H9 (cell line): ENCODE measurements at regions not wholly inside any gene's neighbourhood (a gene's known extent, or its start where the extent isn't known, plus 50 kb on each side); places are given as distances from the start of the nearest gene placed in this dataset.

ENCODE experiments used
- DNase-seq: peaks from one replicate; pipeline ENCODE4 v3.0.0-alpha.2; 2017
- H2AFZ ChIP-seq: one replicate; pipeline ENCODE4 v1.6.1; 2013; ENCODE audit warnings: mild to moderate bottlenecking, low read length, control low read depth, moderate library complexity
- H2AK5ac ChIP-seq: 2 replicates; pipeline ENCODE4 v1.6.1; 2013; ENCODE audit warnings: low read length, control low read depth, mixed read lengths; ENCODE audit not compliant: insufficient read length
- H2BK120ac ChIP-seq: one replicate; pipeline ENCODE4 v1.6.1; 2013; ENCODE audit warnings: low read depth, mild to moderate bottlenecking, low read length, control low read depth, inconsistent platforms; ENCODE audit not compliant: poor library complexity, severe bottlenecking
- H2BK12ac ChIP-seq: 2 replicates; pipeline ENCODE4 v1.6.1; 2013; ENCODE audit warnings: low read length, control low read depth, mixed read lengths, low read depth; ENCODE audit not compliant: insufficient read length
- H2BK15ac ChIP-seq: 2 replicates; pipeline ENCODE4 v1.6.1; 2013; ENCODE audit warnings: low read depth, low read length, control low read depth
- H2BK20ac ChIP-seq: one replicate; pipeline ENCODE4 v1.6.1; 2013; ENCODE audit warnings: low read depth, mild to moderate bottlenecking, low read length, control low read depth, inconsistent platforms; ENCODE audit not compliant: poor library complexity, severe bottlenecking
- H2BK5ac ChIP-seq: 2 replicates; pipeline ENCODE4 v1.6.1; 2013; ENCODE audit warnings: low read length, control low read depth, mixed read lengths; ENCODE audit not compliant: insufficient read length
- H3K14ac ChIP-seq: 2 replicates; pipeline ENCODE4 v1.6.1; 2013; ENCODE audit warnings: low read length, control low read depth; ENCODE audit not compliant: insufficient read depth
- H3K18ac ChIP-seq: 2 replicates; pipeline ENCODE4 v1.6.1; 2013; ENCODE audit warnings: low read depth, mild to moderate bottlenecking, mixed read lengths, low read length, control low read depth; ENCODE audit not compliant: insufficient read length
- H3K23ac ChIP-seq: 2 replicates; pipeline ENCODE4 v1.6.1; 2013; ENCODE audit warnings: low read length, control low read depth, mixed read lengths, low read depth; ENCODE audit not compliant: insufficient read length
- H3K23me2 ChIP-seq: 2 replicates; pipeline ENCODE4 v1.6.1; 2013; ENCODE audit warnings: low read depth, mild to moderate bottlenecking, mixed read lengths, low read length, control low read depth; ENCODE audit not compliant: insufficient read length, poor library complexity, severe bottlenecking
- H3K27ac ChIP-seq: 2 replicates; pipeline ENCODE4 v1.5.1; 2013; ENCODE audit warnings: low read length, control low read depth, mixed read lengths, low read depth; ENCODE audit not compliant: insufficient read length
- H3K27me3 ChIP-seq: 2 replicates; pipeline ENCODE4 v1.6.1; 2013; ENCODE audit warnings: low read length, control low read depth, inconsistent platforms; ENCODE audit not compliant: insufficient read depth
- H3K4ac ChIP-seq: 2 replicates; pipeline ENCODE4 v1.6.1; 2013; ENCODE audit warnings: low read depth, mild to moderate bottlenecking, control low read depth, inconsistent platforms, low read length, moderate library complexity
- H3K4me1 ChIP-seq: 2 replicates; pipeline ENCODE4 v1.6.1; 2013; ENCODE audit warnings: low read length, control low read depth, inconsistent platforms; ENCODE audit not compliant: insufficient read depth
- H3K4me2 ChIP-seq: 2 replicates; pipeline ENCODE4 v1.6.1; 2013; ENCODE audit warnings: low read length, control low read depth, mixed read lengths; ENCODE audit not compliant: insufficient read length, insufficient read depth
- H3K56ac ChIP-seq: 2 replicates; pipeline ENCODE4 v1.6.1; 2013; ENCODE audit warnings: low read depth, mild to moderate bottlenecking, mixed read lengths, low read length, control low read depth; ENCODE audit not compliant: insufficient read length
- H3K79me1 ChIP-seq: 2 replicates; pipeline ENCODE4 v1.6.1; 2013; ENCODE audit warnings: low read depth, mild to moderate bottlenecking, moderate library complexity, low read length, control low read depth, inconsistent platforms; ENCODE audit not compliant: insufficient read depth, poor library complexity, severe bottlenecking
- H3K79me2 ChIP-seq: 2 replicates; pipeline ENCODE4 v1.6.1; 2013; ENCODE audit warnings: low read length, control low read depth, inconsistent platforms; ENCODE audit not compliant: insufficient read depth
- H3K9ac ChIP-seq: 2 replicates; pipeline ENCODE4 v1.6.1; 2013; ENCODE audit warnings: low read length, control low read depth, mixed read lengths; ENCODE audit not compliant: insufficient read length; ENCODE audit errors: extremely low read depth
- H3K9me3 ChIP-seq: one replicate; pipeline ENCODE4 v1.6.1; 2013; ENCODE audit warnings: low read depth, low read length, inconsistent platforms; ENCODE audit not compliant: control insufficient read depth
- H3T11ph ChIP-seq: one replicate; pipeline ENCODE4 v1.6.1; 2013; ENCODE audit warnings: mild to moderate bottlenecking, low read length, control low read depth, inconsistent platforms
- H4K20me1 ChIP-seq: one replicate; pipeline ENCODE4 v1.6.1; 2013; ENCODE audit not compliant: control insufficient read depth, insufficient read length, insufficient read depth
- H4K5ac ChIP-seq: 2 replicates; pipeline ENCODE4 v1.6.1; 2013; ENCODE audit warnings: low read depth, mild to moderate bottlenecking, mixed read lengths, low read length, control low read depth; ENCODE audit not compliant: insufficient read length
- H4K8ac ChIP-seq: replicated peaks from 2 replicates; pipeline ENCODE4 v1.6.1; 2013; ENCODE audit warnings: low read length, control low read depth, mixed read lengths, low read depth; ENCODE audit not compliant: insufficient read length
- H4K91ac ChIP-seq: 2 replicates; pipeline ENCODE4 v1.6.1; 2013; ENCODE audit warnings: low read depth, mild to moderate bottlenecking, moderate library complexity, mixed read lengths, low read length, control low read depth; ENCODE audit not compliant: insufficient read length
- H3K27ac Mint-ChIP-seq, 3 experiments: 2 replicates in 2 of 3; 3 replicates in 1 of 3; pipeline ENCODE4 v1.8.0; 2020 to 2021; ENCODE audit warnings: mixed read lengths in 3 of 3, mild to moderate bottlenecking in 1 of 3, moderate library complexity in 1 of 3
- H3K27me3 Mint-ChIP-seq: 2 replicates; pipeline ENCODE4 v1.8.0; 2021; ENCODE audit warnings: low read depth, mild to moderate bottlenecking, moderate library complexity, mixed read lengths
- H3K36me3 Mint-ChIP-seq, 3 experiments: 2 replicates in 2 of 3; 3 replicates in 1 of 3; pipeline ENCODE4 v1.8.0; 2020 to 2021; ENCODE audit warnings: low read depth in 3 of 3, mixed read lengths in 3 of 3; ENCODE audit not compliant: insufficient read depth in 1 of 3
- H3K4me1 Mint-ChIP-seq, 2 experiments: 2 replicates each; pipeline ENCODE4 v1.8.0; 2020; ENCODE audit warnings: mixed read lengths in 2 of 2
- H3K4me3 Mint-ChIP-seq, 2 experiments: 2 replicates in 1 of 2; 3 replicates in 1 of 2; pipeline ENCODE4 v1.8.0; 2020 to 2021; ENCODE audit warnings: mild to moderate bottlenecking in 2 of 2, mixed read lengths in 2 of 2, moderate library complexity in 1 of 2
- H3K9me3 Mint-ChIP-seq, 2 experiments: 2 replicates in 1 of 2; 3 replicates in 1 of 2; pipeline ENCODE4 v1.8.0; 2020; ENCODE audit warnings: mild to moderate bottlenecking in 2 of 2, mixed read lengths in 2 of 2, moderate library complexity in 1 of 2
- WGBS: extraction: QIAGEN DNeasy Blood & Tissue Kit; methylation state at CpG from one replicate; pipeline ENCODE4 v1.1.7; 2013; ENCODE audit warnings: missing lambda C conversion rate, low lambda C conversion rate, mixed read lengths; ENCODE audit not compliant: insufficient read length; ENCODE audit errors: extremely low coverage; 5-methylcytosine and 5-hydroxymethylcytosine counted together
- TF ChIP-seq, protein P1 (sequence below): fragments of 200-600 bp; sonication (generic); conservative IDR thresholded peaks from 3 replicates; pipeline ENCODE4 v1.8.0; 2021; ENCODE audit warnings: antibody characterized with exemption, mild to moderate bottlenecking

DNA sequence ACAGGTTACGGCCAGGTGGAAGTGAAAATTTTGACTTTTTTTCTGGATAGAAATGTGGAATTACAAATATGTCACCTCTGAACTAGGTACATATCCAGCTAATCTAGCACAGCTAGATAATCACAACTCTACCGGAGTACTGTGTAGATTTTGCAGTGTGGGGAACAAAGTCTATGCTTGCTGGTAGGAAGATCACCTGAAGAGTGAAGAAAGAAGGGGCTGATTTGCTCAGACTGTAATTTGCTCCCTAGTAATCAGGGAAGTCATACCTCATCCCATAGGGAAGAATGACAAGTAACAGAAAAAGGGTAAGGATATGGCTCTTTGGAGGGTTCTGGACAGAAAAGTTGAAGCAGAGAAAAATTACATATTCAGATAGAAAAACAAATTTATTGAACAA, 319.6 kb upstream of the TMPRSS15 start:
- Histone ChIP-seq H3K18ac (no peak overlapping the region), H4K8ac (no peak overlapping the region), H2BK12ac (no peak overlapping the region), H4K20me1 (no peaks in the 10 kb centered on the region), H2AK5ac (no peak overlapping the region), H3K79me2 (no peaks in the 10 kb centered on the region), H3K9ac (no peak overlapping the region), H3K23me2 (no peaks in the 10 kb centered on the region), H2BK20ac (no peak overlapping the region), H2AFZ (no peak overlapping the region), H2BK15ac (no peak overlapping the region), H2BK5ac (no peak overlapping the region), H3T11ph (no peak overlapping the region), H3K9me3 (no peaks in the 10 kb centered on the region), H4K5ac (no peak overlapping the region), H4K91ac (no peak overlapping the region), H3K4me1 (no peaks in the 10 kb centered on the region), H3K27me3 (no peaks in the 10 kb centered on the region), H3K56ac (no peak overlapping the region), H3K14ac (no peak overlapping the region), H3K23ac (no peak overlapping the region), H3K27ac (no peak overlapping the region), H2BK120ac (no peak overlapping the region), H3K79me1 (no peaks in the 10 kb centered on the region), H3K4me2 (no peak overlapping the region), H3K4ac (no peak overlapping the region)
- peaks cover 0 to 2% of the 10 kb centered on the region in 2 experiments; a peak in 2 of 4 replicates for H3K4me1 Mint-ChIP-seq
- TF ChIP-seq, protein P1, sequence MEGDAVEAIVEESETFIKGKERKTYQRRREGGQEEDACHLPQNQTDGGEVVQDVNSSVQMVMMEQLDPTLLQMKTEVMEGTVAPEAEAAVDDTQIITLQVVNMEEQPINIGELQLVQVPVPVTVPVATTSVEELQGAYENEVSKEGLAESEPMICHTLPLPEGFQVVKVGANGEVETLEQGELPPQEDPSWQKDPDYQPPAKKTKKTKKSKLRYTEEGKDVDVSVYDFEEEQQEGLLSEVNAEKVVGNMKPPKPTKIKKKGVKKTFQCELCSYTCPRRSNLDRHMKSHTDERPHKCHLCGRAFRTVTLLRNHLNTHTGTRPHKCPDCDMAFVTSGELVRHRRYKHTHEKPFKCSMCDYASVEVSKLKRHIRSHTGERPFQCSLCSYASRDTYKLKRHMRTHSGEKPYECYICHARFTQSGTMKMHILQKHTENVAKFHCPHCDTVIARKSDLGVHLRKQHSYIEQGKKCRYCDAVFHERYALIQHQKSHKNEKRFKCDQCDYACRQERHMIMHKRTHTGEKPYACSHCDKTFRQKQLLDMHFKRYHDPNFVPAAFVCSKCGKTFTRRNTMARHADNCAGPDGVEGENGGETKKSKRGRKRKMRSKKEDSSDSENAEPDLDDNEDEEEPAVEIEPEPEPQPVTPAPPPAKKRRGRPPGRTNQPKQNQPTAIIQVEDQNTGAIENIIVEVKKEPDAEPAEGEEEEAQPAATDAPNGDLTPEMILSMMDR, result no peak
- no peaks in the 10 kb centered on the region for H3K9me3 Mint-ChIP-seq
- no CpG with 5 or more reads among the region's 2 CpGs for WGBS
- H3K27me3 Mint-ChIP-seq, result no peaks in the 10 kb centered on the region
- H3K4me3 Mint-ChIP-seq, result no peak overlapping the region
- H3K36me3 Mint-ChIP-seq, result no peaks in the 10 kb centered on the region
- no peak for DNase-seq
- no peak overlapping the region for H3K27ac Mint-ChIP-seq
